OCI-LY3 (cell line): ENCODE measurements at regions not wholly inside any gene's neighbourhood (a gene's known extent, or its start where the extent isn't known, plus 50 kb on each side); places are given as distances from the start of the nearest gene placed in this dataset.

Experiments used
- H2AFZ ChIP-seq: fragments of 200-600, 300-600 bp; shearing (Covaris generic); 2 replicates; pipeline ENCODE4 v1.6.0; 2014; ENCODE audit warnings: antibody characterized with exemption, low read depth, low read length
- H3K27ac ChIP-seq: fragments of 200-600, 300-600 bp; sonication (generic); 2 replicates; pipeline ENCODE4 v1.5.1; 2014; ENCODE audit warnings: mild to moderate bottlenecking, low read length, moderate library complexity, mixed read lengths
- H3K27me3 ChIP-seq: fragments of 200-600, 300-600 bp; sonication (generic); 2 replicates; pipeline ENCODE4 v1.6.1; 2014; ENCODE audit warnings: low read depth, low read length, mixed read lengths
- H3K36me3 ChIP-seq: fragments of 200-600, 300-600 bp; sonication (generic); replicated peaks from 2 replicates; pipeline ENCODE3; 2014; ENCODE audit warnings: low read depth, low read length, mixed read lengths
- H3K4me1 ChIP-seq: fragments of 300-600, 200-600 bp; sonication (generic); 2 replicates; pipeline ENCODE4 v1.6.1; 2014; ENCODE audit warnings: low read length, mixed read lengths
- H3K4me2 ChIP-seq: fragments of 200-600, 300-600 bp; sonication (generic); 2 replicates; pipeline ENCODE4 v1.6.1; 2014; ENCODE audit warnings: low read length, mixed read lengths
- H3K4me3 ChIP-seq: fragments of 300-600, 200-600 bp; sonication (generic); 2 replicates; pipeline ENCODE4 v1.5.1; 2014; ENCODE audit warnings: antibody characterized with exemption, mild to moderate bottlenecking, low read length, moderate library complexity
- H3K79me2 ChIP-seq: fragments of 300-600, 200-600 bp; shearing (Covaris generic); 2 replicates; pipeline ENCODE4 v1.6.1; 2014; ENCODE audit warnings: mild to moderate bottlenecking, low read length, mixed read lengths
- H3K9ac ChIP-seq: fragments of 300-600, 200-600 bp; shearing (Covaris generic); 2 replicates; pipeline ENCODE4 v1.6.0; 2014; ENCODE audit warnings: mild to moderate bottlenecking, low read length, moderate library complexity
- H3K9me3 ChIP-seq: fragments of 200-600, 300-600 bp; shearing (Covaris generic); 2 replicates; pipeline ENCODE4 v1.6.1; 2014; ENCODE audit warnings: low read length, mixed read lengths; ENCODE audit not compliant: insufficient read depth
- H4K20me1 ChIP-seq: fragments of 200-600, 300-600 bp; sonication (generic); 2 replicates; pipeline ENCODE4 v1.6.1; 2016; ENCODE audit warnings: low read length, mixed read lengths; ENCODE audit not compliant: insufficient read depth
- EZH2phosphoT487 ChIP-seq: fragments of 200-600 bp; shearing (Covaris generic); IDR thresholded peaks from 2 replicates; pipeline ENCODE4 v1.6.1; 2018; ENCODE audit warnings: antibody characterized with exemption, mixed run types, low read depth
- TF ChIP-seq, protein P1 (sequence below): fragments of 200-600, 300-600 bp; sonication (generic); IDR thresholded peaks from 2 replicates; pipeline ENCODE4 v1.5.1; 2014; ENCODE audit warnings: antibody characterized with exemption, low read length, low read depth

DNA sequence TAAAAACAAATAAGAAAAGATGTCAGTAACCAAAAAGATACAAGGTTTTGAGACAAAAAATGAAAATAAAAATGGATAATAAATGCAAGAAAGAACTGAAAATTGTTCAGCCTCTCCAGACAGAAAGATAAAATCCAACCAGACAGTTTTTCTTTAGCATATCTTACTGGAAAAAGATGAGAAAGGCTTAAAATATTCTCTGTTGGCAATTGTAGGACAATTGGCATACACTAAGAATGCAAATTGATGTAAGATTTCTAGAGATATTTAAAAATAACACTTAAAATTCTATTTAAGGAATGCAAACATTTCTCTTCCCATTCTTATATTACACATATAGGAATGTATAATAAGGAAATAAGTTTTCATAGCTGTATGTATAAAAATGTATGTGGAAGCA, 590.6 kb downstream of the DSC3 start:
- no peaks in the 10 kb centered on the region for H4K20me1 ChIP-seq
- H3K27me3 ChIP-seq = no peaks in the 10 kb centered on the region
- H2AFZ ChIP-seq = no peak overlapping the region
- no peaks in the 10 kb centered on the region for H3K4me1 ChIP-seq
- H3K9ac ChIP-seq = no peak overlapping the region
- no peaks in the 10 kb centered on the region for H3K9me3 ChIP-seq
- H3K27ac ChIP-seq = no peak overlapping the region
- H3K79me2 ChIP-seq = no peaks in the 10 kb centered on the region
- TF ChIP-seq EZH2phosphoT487 = no peak
- TF ChIP-seq, protein P1, sequence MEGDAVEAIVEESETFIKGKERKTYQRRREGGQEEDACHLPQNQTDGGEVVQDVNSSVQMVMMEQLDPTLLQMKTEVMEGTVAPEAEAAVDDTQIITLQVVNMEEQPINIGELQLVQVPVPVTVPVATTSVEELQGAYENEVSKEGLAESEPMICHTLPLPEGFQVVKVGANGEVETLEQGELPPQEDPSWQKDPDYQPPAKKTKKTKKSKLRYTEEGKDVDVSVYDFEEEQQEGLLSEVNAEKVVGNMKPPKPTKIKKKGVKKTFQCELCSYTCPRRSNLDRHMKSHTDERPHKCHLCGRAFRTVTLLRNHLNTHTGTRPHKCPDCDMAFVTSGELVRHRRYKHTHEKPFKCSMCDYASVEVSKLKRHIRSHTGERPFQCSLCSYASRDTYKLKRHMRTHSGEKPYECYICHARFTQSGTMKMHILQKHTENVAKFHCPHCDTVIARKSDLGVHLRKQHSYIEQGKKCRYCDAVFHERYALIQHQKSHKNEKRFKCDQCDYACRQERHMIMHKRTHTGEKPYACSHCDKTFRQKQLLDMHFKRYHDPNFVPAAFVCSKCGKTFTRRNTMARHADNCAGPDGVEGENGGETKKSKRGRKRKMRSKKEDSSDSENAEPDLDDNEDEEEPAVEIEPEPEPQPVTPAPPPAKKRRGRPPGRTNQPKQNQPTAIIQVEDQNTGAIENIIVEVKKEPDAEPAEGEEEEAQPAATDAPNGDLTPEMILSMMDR = no peak
- no peak overlapping the region for H3K4me3 ChIP-seq
- H3K4me2 ChIP-seq = no peak overlapping the region
- no peaks in the 10 kb centered on the region for H3K36me3 ChIP-seq

GRCh38 chr18:30450927-30451326, 591.6 kb downstream of the DSC3 start:
- H3K79me2 ChIP-seq = no peaks in the 10 kb centered on the region
- TF ChIP-seq EZH2phosphoT487 = no peak
- TF ChIP-seq, protein P1 = no peak
- H4K20me1 ChIP-seq = no peaks in the 10 kb centered on the region
- no peak overlapping the region for H3K27ac ChIP-seq
- no peaks in the 10 kb centered on the region for H3K4me1 ChIP-seq
- H3K36me3 ChIP-seq = no peaks in the 10 kb centered on the region
- H3K9ac ChIP-seq = no peak overlapping the region
- no peak overlapping the region for H3K4me2 ChIP-seq
- no peaks in the 10 kb centered on the region for H3K9me3 ChIP-seq
- H3K27me3 ChIP-seq = no peaks in the 10 kb centered on the region
- H3K4me3 ChIP-seq = no peak overlapping the region
- no peak overlapping the region for H2AFZ ChIP-seq

- no peaks in the 10 kb centered on the region for H3K27me3 ChIP-seq
- TF ChIP-seq, protein P1 = no peak
- TF ChIP-seq EZH2phosphoT487 = no peak
Observed at GRCh38 chr18:30446605-30447004, 595.9 kb downstream of the DSC3 start.

DNA sequence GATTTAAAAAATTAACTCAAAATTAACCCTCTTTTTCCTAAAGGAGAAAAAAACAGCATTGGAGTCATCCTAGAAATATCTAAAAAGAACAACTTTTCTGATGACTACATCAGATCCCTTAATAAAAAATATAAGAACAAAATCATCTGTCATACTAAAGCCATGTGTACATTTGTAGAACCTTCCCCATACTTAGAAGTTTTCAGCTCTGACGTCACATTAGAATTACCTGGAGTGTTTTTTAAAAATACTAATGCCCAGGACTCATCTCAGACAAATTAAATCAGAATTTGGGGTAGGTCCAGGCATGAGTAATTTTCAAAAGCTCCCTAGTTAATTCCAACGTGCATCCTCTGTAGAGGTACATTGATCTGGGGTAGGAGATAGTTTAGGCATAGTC, 598.0 kb downstream of the DSC3 start:
- Histone ChIP-seq H3K4me3 (no peak overlapping the region), H3K79me2 (no peaks in the 10 kb centered on the region), H3K27ac (no peak overlapping the region), H3K4me2 (no peak overlapping the region), H3K9ac (no peak overlapping the region), H2AFZ (no peak overlapping the region), H3K27me3 (no peaks in the 10 kb centered on the region), H3K9me3 (no peaks in the 10 kb centered on the region), H3K4me1 (no peaks in the 10 kb centered on the region), H3K36me3 (no peaks in the 10 kb centered on the region), H4K20me1 (no peaks in the 10 kb centered on the region)
- TF ChIP-seq EZH2phosphoT487 = no peak
- TF ChIP-seq, protein P1 = no peak

More at GRCh38 chr18:30446605-30447004, 595.9 kb downstream of the DSC3 start:
- H3K4me3 ChIP-seq = no peak overlapping the region
- H4K20me1 ChIP-seq = no peaks in the 10 kb centered on the region
- no peaks in the 10 kb centered on the region for H3K4me1 ChIP-seq
- H3K36me3 ChIP-seq = no peaks in the 10 kb centered on the region
- H3K9me3 ChIP-seq = no peaks in the 10 kb centered on the region
- H3K27ac ChIP-seq = no peak overlapping the region
- H3K79me2 ChIP-seq = no peaks in the 10 kb centered on the region
- H3K4me2 ChIP-seq = no peak overlapping the region
- H3K9ac ChIP-seq = no peak overlapping the region
- H2AFZ ChIP-seq = no peak overlapping the region
